Left lung (tissue), 4 donors: ENCODE measurements at regions not wholly inside any gene's neighbourhood (a gene's known extent, or its start where the extent isn't known, plus 50 kb on each side); places are given as distances from the start of the nearest gene placed in this dataset.
A peak's percentile ranks its signal among the peaks of the same experiment; 100 is the strongest.

Experiments
- ATAC-seq: fragments of 200-7000 bp; cut with Tn5 transposase; one replicate; pipeline ENCODE4 v1.9.1; 2020; ENCODE audit warnings: moderate library complexity
- DNase-seq, 4 donors: peaks; one replicate each; pipeline ENCODE4 v3.0.0-alpha.2; 2013 to 2020
- H3K27ac ChIP-seq, 2 donors: fragments of 200-600 bp; sonication (generic) in 1 of 2; one replicate each; pipeline versions ENCODE4 v1.5.0 to v1.8.0; 2020 to 2021
- H3K27me3 ChIP-seq, 2 donors: fragments of 200-600 bp; sonication (generic) in 1 of 2; one replicate each; pipeline versions ENCODE4 v1.5.0 to v1.8.0; 2020 to 2021
- H3K36me3 ChIP-seq, 2 donors: fragments of 200-600 bp; sonication (generic) in 1 of 2; one replicate each; pipeline versions ENCODE4 v1.5.0 to v1.8.0; 2020 to 2021
- H3K4me1 ChIP-seq, 2 donors: fragments of 200-600 bp; one replicate each; pipeline ENCODE4 v1.8.0; 2021
- H3K4me3 ChIP-seq, 2 donors: fragments of 200-600 bp; sonication (generic) in 1 of 2; one replicate each; pipeline versions ENCODE4 v1.5.0 to v1.8.0; 2020 to 2021; ENCODE audit warnings: mild to moderate bottlenecking in 1 of 2
- H3K9me3 ChIP-seq, 2 donors: fragments of 200-600 bp; sonication (generic) in 1 of 2; one replicate each; pipeline versions ENCODE4 v1.5.0 to v1.8.0; 2020 to 2021
- CTCF ChIP-seq, 2 donors: fragments of 200-600 bp; sonication (generic) in 1 of 2; IDR thresholded peaks; one replicate each; pipeline versions ENCODE4 v1.5.0 to v1.8.0; 2021; ENCODE audit warnings: antibody characterized with exemption in 2 of 2
- intact Hi-C, 2 donors: fragments of 100-400 bp; cut with DNase I; formaldehyde crosslinking; loops; one replicate each; pipeline versions ENCODE4 v1.11.2 to v1.14.2; 2022
- donor health status: DM: no; HTN: yes; CAD: no.
- donor health status: DM: no; HTN: no; CAD: no.

- H3K9me3 ChIP-seq, result no peaks in the 10 kb centered on the region
- no peaks in the 10 kb centered on the region for H3K36me3 ChIP-seq
- H3K27me3 ChIP-seq, result no peaks in the 10 kb centered on the region
- no peak overlapping the region for H3K27ac ChIP-seq
- H3K4me1 ChIP-seq, result no peaks in the 10 kb centered on the region
- ATAC-seq, result peak; percentile 87
- H3K4me3 ChIP-seq, result no peak overlapping the region
- intact Hi-C loops, result loop anchor here in 1 of 2 donors (5.0 kb wide), 1 partner anchor 295 kb away; no protein-coding TSS in a partner anchor
- TF ChIP-seq CTCF (IDR thresholded peaks at IDR 0.05), result peak in 1 of 2 donors; percentile 57
- DNase-seq, result peak in 2 of 4 donors; percentile 79 to 89
These were observed 349.9 kb upstream of the ANO3 start for GRCh38 chr11:25981998-25982397.

GRCh38 chr11:25983280-25983679 lies 348.6 kb upstream of the ANO3 start:
- ATAC-seq (no peak), DNase-seq (no peak)
- no peaks in the 10 kb centered on the region for H3K9me3 ChIP-seq
- TF ChIP-seq CTCF (IDR thresholded peaks at IDR 0.05), result no peak
- no peak overlapping the region for H3K27ac ChIP-seq
- no peaks in the 10 kb centered on the region for H3K36me3 ChIP-seq
- H3K4me1 ChIP-seq, result no peaks in the 10 kb centered on the region
- intact Hi-C loops, result loop anchor here in 1 of 2 donors (5.0 kb wide), 1 partner anchor 294 kb away; no protein-coding TSS in a partner anchor
- H3K27me3 ChIP-seq, result no peaks in the 10 kb centered on the region
- no peak overlapping the region for H3K4me3 ChIP-seq

GRCh38 chr11:25988178-25988577 lies 343.8 kb upstream of the ANO3 start:
- intact Hi-C loops, result loop anchor here in 1 of 2 donors (5.0 kb wide), 1 partner anchor 234 kb away; no protein-coding TSS in a partner anchor
- H3K4me3 ChIP-seq, result no peak overlapping the region
- H3K36me3 ChIP-seq, result no peaks in the 10 kb centered on the region

GRCh38 chr11:25990406-25990805 lies 341.5 kb upstream of the ANO3 start:
- Histone ChIP-seq H3K4me3 (no peak overlapping the region), H3K27me3 (no peaks in the 10 kb centered on the region), H3K27ac (no peak overlapping the region), H3K9me3 (no peaks in the 10 kb centered on the region), H3K4me1 (no peaks in the 10 kb centered on the region), H3K36me3 (no peaks in the 10 kb centered on the region)
- no peak for TF ChIP-seq CTCF (IDR thresholded peaks at IDR 0.05)
- no peak for ATAC-seq
- intact Hi-C loops, result no loop called here
- DNase-seq, result no peak

More at GRCh38 chr11:25988178-25988577, 343.8 kb upstream of the ANO3 start:
- Histone ChIP-seq H3K27me3 (no peaks in the 10 kb centered on the region), H3K9me3 (no peaks in the 10 kb centered on the region), H3K27ac (no peak overlapping the region), H3K4me1 (no peaks in the 10 kb centered on the region)
- TF ChIP-seq CTCF (IDR thresholded peaks at IDR 0.05), result no peak
- DNase-seq (no peak), ATAC-seq (no peak)

GRCh38 chr11:25991476-25991875 lies 340.5 kb upstream of the ANO3 start:
- intact Hi-C loops, result no loop called here
- H3K27ac ChIP-seq, result no peak overlapping the region
- no peak for TF ChIP-seq CTCF (IDR thresholded peaks at IDR 0.05)
- no peaks in the 10 kb centered on the region for H3K4me1 ChIP-seq
- H3K4me3 ChIP-seq, result no peak overlapping the region
- no peaks in the 10 kb centered on the region for H3K36me3 ChIP-seq
- DNase-seq (no peak), ATAC-seq (no peak)
- no peaks in the 10 kb centered on the region for H3K9me3 ChIP-seq
- H3K27me3 ChIP-seq, result no peaks in the 10 kb centered on the region
